ENCODE measurements at regions not wholly inside any gene's neighbourhood (a gene's known extent, or its start where the extent isn't known, plus 50 kb on each side); places are given as distances from the start of the nearest gene placed in this dataset.

- peaks cover 0 to 1% (median 0%) of the 10 kb centered on the region in 3 donors for H3K36me3 Mint-ChIP-seq
- no peaks in the 10 kb centered on the region for H3K4me1 ChIP-seq (ENCODE audit: insufficient read depth, low read length)
- POLR2A ChIA-PET = no interaction called here
Observed at GRCh38 chr5:105670596-105670995, 2000.1 kb downstream of the EFNA5 start.

GRCh38 chr5:105663671-105664070 lies 2007.1 kb downstream of the EFNA5 start:
- CTCF ChIA-PET = no interaction called here
- Histone ChIP-seq H3K27ac (ENCODE audit: low read depth, low read length) (no peak overlapping the region), H3K4me1 (ENCODE audit: insufficient read depth, low read length) (no peaks in the 10 kb centered on the region), H3K4me3 (ENCODE audit: low read length) (no peak overlapping the region), H3K36me3 (ENCODE audit: insufficient read depth, low read length) (no peaks in the 10 kb centered on the region), H3K9me3 (ENCODE audit: low read length) (no peaks in the 10 kb centered on the region), H3K27me3 (ENCODE audit: insufficient read depth, low read length, poor library complexity, severe bottlenecking) (no peaks in the 10 kb centered on the region)
- Mint-ChIP-seq H3K4me1 (no peaks in the 10 kb centered on the region), H3K9me3 (peaks cover 0 to 43% (median 7%) of the 10 kb centered on the region in 5 donors), H3K36me3 (no peaks in the 10 kb centered on the region), H3K27me3 (no peaks in the 10 kb centered on the region), H3K27ac (no peak overlapping the region), H3K4me3 (no peak overlapping the region)
- DNase-seq = no peak
- POLR2A ChIA-PET = no interaction called here

More at GRCh38 chr5:105670596-105670995, 2000.1 kb downstream of the EFNA5 start:
- H3K27ac ChIP-seq (ENCODE audit: low read depth, low read length) = no peak overlapping the region
- CTCF ChIA-PET = no interaction called here
- Mint-ChIP-seq H3K27ac (no peak overlapping the region), H3K27me3 (no peaks in the 10 kb centered on the region), H3K4me3 (no peak overlapping the region), H3K9me3 (peaks cover 0 to 46% (median 15%) of the 10 kb centered on the region in 5 donors), H3K4me1 (no peaks in the 10 kb centered on the region)
- no peak overlapping the region for H3K4me3 ChIP-seq (ENCODE audit: low read length)
- no peak for DNase-seq
- H3K27me3 ChIP-seq (ENCODE audit: insufficient read depth, low read length, poor library complexity, severe bottlenecking) = no peaks in the 10 kb centered on the region
- no peaks in the 10 kb centered on the region for H3K9me3 ChIP-seq (ENCODE audit: low read length)
- no peaks in the 10 kb centered on the region for H3K36me3 ChIP-seq (ENCODE audit: insufficient read depth, low read length)

GRCh38 chr5:105659396-105659795 lies 2011.3 kb downstream of the EFNA5 start:
- Mint-ChIP-seq H3K9me3 (peaks cover 0 to 25% (median 1%) of the 10 kb centered on the region in 5 donors), H3K4me3 (no peak overlapping the region), H3K4me1 (no peaks in the 10 kb centered on the region), H3K36me3 (no peaks in the 10 kb centered on the region), H3K27me3 (no peaks in the 10 kb centered on the region), H3K27ac (no peak overlapping the region)
- Histone ChIP-seq H3K9me3 (ENCODE audit: low read length) (no peaks in the 10 kb centered on the region), H3K36me3 (ENCODE audit: insufficient read depth, low read length) (no peaks in the 10 kb centered on the region), H3K27me3 (ENCODE audit: insufficient read depth, low read length, poor library complexity, severe bottlenecking) (no peaks in the 10 kb centered on the region), H3K4me3 (ENCODE audit: low read length) (no peak overlapping the region), H3K4me1 (ENCODE audit: insufficient read depth, low read length) (no peaks in the 10 kb centered on the region), H3K27ac (ENCODE audit: low read depth, low read length) (no peak overlapping the region)
- POLR2A ChIA-PET = no interaction called here
- DNase-seq = no peak
- CTCF ChIA-PET = no interaction called here

- no peak overlapping the region for H3K4me3 ChIP-seq (ENCODE audit: low read length)
- no peaks in the 10 kb centered on the region for H3K27me3 Mint-ChIP-seq
Observed at GRCh38 chr5:105640328-105640727, 2030.4 kb downstream of the EFNA5 start.

GRCh38 chr5:105639511-105639910 lies 2031.2 kb downstream of the EFNA5 start:
- H3K27me3 Mint-ChIP-seq = no peaks in the 10 kb centered on the region
- no peaks in the 10 kb centered on the region for H3K4me1 ChIP-seq (ENCODE audit: insufficient read depth, low read length)
- CTCF ChIA-PET = no interaction called here
- H3K4me1 Mint-ChIP-seq = no peaks in the 10 kb centered on the region
- H3K4me3 Mint-ChIP-seq = no peak overlapping the region
- H3K9me3 Mint-ChIP-seq = peaks cover 0 to 17% (median 5%) of the 10 kb centered on the region in 5 donors
- DNase-seq = no peak
- no peaks in the 10 kb centered on the region for H3K27me3 ChIP-seq (ENCODE audit: insufficient read depth, low read length, poor library complexity, severe bottlenecking)
- no peak overlapping the region for H3K27ac Mint-ChIP-seq
- POLR2A ChIA-PET = no interaction called here
- no peak overlapping the region for H3K27ac ChIP-seq (ENCODE audit: low read depth, low read length)
- H3K4me3 ChIP-seq (ENCODE audit: low read length) = no peak overlapping the region
- no peaks in the 10 kb centered on the region for H3K36me3 Mint-ChIP-seq
- H3K36me3 ChIP-seq (ENCODE audit: insufficient read depth, low read length) = no peaks in the 10 kb centered on the region
- no peaks in the 10 kb centered on the region for H3K9me3 ChIP-seq (ENCODE audit: low read length)

More at GRCh38 chr5:105640328-105640727, 2030.4 kb downstream of the EFNA5 start:
- Histone ChIP-seq H3K4me1 (ENCODE audit: insufficient read depth, low read length) (no peaks in the 10 kb centered on the region), H3K36me3 (ENCODE audit: insufficient read depth, low read length) (no peaks in the 10 kb centered on the region), H3K27ac (ENCODE audit: low read depth, low read length) (no peak overlapping the region), H3K27me3 (ENCODE audit: insufficient read depth, low read length, poor library complexity, severe bottlenecking) (no peaks in the 10 kb centered on the region), H3K9me3 (ENCODE audit: low read length) (no peaks in the 10 kb centered on the region)
- no peaks in the 10 kb centered on the region for H3K4me1 Mint-ChIP-seq
- H3K4me3 Mint-ChIP-seq = no peak overlapping the region
- CTCF ChIA-PET = no interaction called here
- POLR2A ChIA-PET = no interaction called here
- no peak overlapping the region for H3K27ac Mint-ChIP-seq
- peaks cover 0 to 17% (median 5%) of the 10 kb centered on the region in 5 donors for H3K9me3 Mint-ChIP-seq
- H3K36me3 Mint-ChIP-seq = no peaks in the 10 kb centered on the region
- DNase-seq = no peak

- POLR2A ChIA-PET = no interaction called here
- CTCF ChIA-PET = no interaction called here
Observed at GRCh38 chr5:105639068-105639467, 2031.7 kb downstream of the EFNA5 start.

GRCh38 chr5:105638437-105638836 lies 2032.3 kb downstream of the EFNA5 start:
- ChIA-PET CTCF (no interaction called here), POLR2A (no interaction called here)
- H3K4me1 ChIP-seq (ENCODE audit: insufficient read depth, low read length) = no peaks in the 10 kb centered on the region
- no peaks in the 10 kb centered on the region for H3K36me3 ChIP-seq (ENCODE audit: insufficient read depth, low read length)
- Mint-ChIP-seq H3K4me3 (no peak overlapping the region), H3K36me3 (no peaks in the 10 kb centered on the region), H3K27ac (no peak overlapping the region), H3K4me1 (no peaks in the 10 kb centered on the region), H3K9me3 (peaks cover 0 to 15% (median 5%) of the 10 kb centered on the region in 5 donors), H3K27me3 (no peaks in the 10 kb centered on the region)
- no peak overlapping the region for H3K27ac ChIP-seq (ENCODE audit: low read depth, low read length)
- no peaks in the 10 kb centered on the region for H3K9me3 ChIP-seq (ENCODE audit: low read length)
- DNase-seq = no peak
- H3K4me3 ChIP-seq (ENCODE audit: low read length) = no peak overlapping the region
- H3K27me3 ChIP-seq (ENCODE audit: insufficient read depth, low read length, poor library complexity, severe bottlenecking) = no peaks in the 10 kb centered on the region

More at GRCh38 chr5:105639068-105639467, 2031.7 kb downstream of the EFNA5 start:
- Histone ChIP-seq H3K27me3 (ENCODE audit: insufficient read depth, low read length, poor library complexity, severe bottlenecking) (no peaks in the 10 kb centered on the region), H3K27ac (ENCODE audit: low read depth, low read length) (no peak overlapping the region), H3K36me3 (ENCODE audit: insufficient read depth, low read length) (no peaks in the 10 kb centered on the region), H3K9me3 (ENCODE audit: low read length) (no peaks in the 10 kb centered on the region), H3K4me3 (ENCODE audit: low read length) (no peak overlapping the region), H3K4me1 (ENCODE audit: insufficient read depth, low read length) (no peaks in the 10 kb centered on the region)
- Mint-ChIP-seq H3K9me3 (peaks cover 0 to 15% (median 5%) of the 10 kb centered on the region in 5 donors), H3K27ac (no peak overlapping the region), H3K4me3 (no peak overlapping the region), H3K36me3 (no peaks in the 10 kb centered on the region), H3K27me3 (no peaks in the 10 kb centered on the region), H3K4me1 (no peaks in the 10 kb centered on the region)
- DNase-seq = no peak

GRCh38 chr5:105632043-105632442 lies 2038.7 kb downstream of the EFNA5 start:
- H3K9me3 Mint-ChIP-seq = peaks cover 0 to 13% (median 2%) of the 10 kb centered on the region in 5 donors
- POLR2A ChIA-PET = no interaction called here
- Histone ChIP-seq H3K9me3 (ENCODE audit: low read length) (no peaks in the 10 kb centered on the region), H3K27ac (ENCODE audit: low read depth, low read length) (no peak overlapping the region), H3K4me1 (ENCODE audit: insufficient read depth, low read length) (no peaks in the 10 kb centered on the region), H3K4me3 (ENCODE audit: low read length) (no peak overlapping the region), H3K36me3 (ENCODE audit: insufficient read depth, low read length) (no peaks in the 10 kb centered on the region), H3K27me3 (ENCODE audit: insufficient read depth, low read length, poor library complexity, severe bottlenecking) (no peaks in the 10 kb centered on the region)
- no peak for DNase-seq
- CTCF ChIA-PET = no interaction called here
- no peak overlapping the region for H3K27ac Mint-ChIP-seq
- H3K36me3 Mint-ChIP-seq = no peaks in the 10 kb centered on the region
- H3K4me3 Mint-ChIP-seq = no peak overlapping the region
- no peaks in the 10 kb centered on the region for H3K4me1 Mint-ChIP-seq
- no peaks in the 10 kb centered on the region for H3K27me3 Mint-ChIP-seq

- no peak overlapping the region for H3K4me3 ChIP-seq (ENCODE audit: low read length)
- Mint-ChIP-seq H3K27me3 (peaks cover 0 to 1% of the 10 kb centered on the region in 2 donors), H3K4me1 (no peaks in the 10 kb centered on the region), H3K27ac (no peak overlapping the region), H3K9me3 (peaks cover 0 to 10% (median 2%) of the 10 kb centered on the region in 5 donors), H3K36me3 (no peaks in the 10 kb centered on the region), H3K4me3 (no peak overlapping the region)
- no peaks in the 10 kb centered on the region for H3K9me3 ChIP-seq (ENCODE audit: low read length)
- no peaks in the 10 kb centered on the region for H3K36me3 ChIP-seq (ENCODE audit: insufficient read depth, low read length)
- H3K4me1 ChIP-seq (ENCODE audit: insufficient read depth, low read length) = no peaks in the 10 kb centered on the region
- DNase-seq = no peak
- H3K27ac ChIP-seq (ENCODE audit: low read depth, low read length) = no peak overlapping the region
- ChIA-PET POLR2A (no interaction called here), CTCF (no interaction called here)
- H3K27me3 ChIP-seq (ENCODE audit: insufficient read depth, low read length, poor library complexity, severe bottlenecking) = no peaks in the 10 kb centered on the region
Observed at GRCh38 chr5:105630803-105631202, 2039.9 kb downstream of the EFNA5 start.

All from CD8-positive, alpha-beta memory T cell (primary cell).